GF-D8 (cell line): ENCODE measurements at regions not wholly inside any gene's neighbourhood (a gene's known extent, or its start where the extent isn't known, plus 50 kb on each side); places are given as distances from the start of the nearest gene placed in this dataset.

ENCODE experiments used
- DNase-seq: peaks from one replicate; lab custom pipeline; 2025; lab: John Stamatoyannopoulos, UW

DNA sequence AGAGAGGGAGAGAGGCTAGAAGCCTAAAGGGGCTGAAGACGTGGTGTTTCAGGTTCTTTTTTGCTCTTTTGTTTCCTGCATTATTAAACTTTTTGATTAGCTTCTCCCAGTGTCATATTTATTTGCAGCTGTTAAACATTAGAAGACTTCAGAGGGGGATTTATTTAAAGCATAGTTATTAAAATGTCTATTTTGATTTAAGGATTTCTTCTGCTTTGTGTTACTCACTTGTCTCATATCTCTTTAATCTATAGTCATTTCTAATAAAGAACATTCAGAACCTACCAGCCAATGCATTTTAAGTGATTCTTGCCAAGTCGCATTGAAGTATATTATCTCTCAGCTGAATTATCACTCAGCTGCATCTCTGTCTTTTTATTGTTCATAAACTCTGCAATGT lies 152.0 kb upstream of the DYRK2 start:
- no peak for DNase-seq

DNA sequence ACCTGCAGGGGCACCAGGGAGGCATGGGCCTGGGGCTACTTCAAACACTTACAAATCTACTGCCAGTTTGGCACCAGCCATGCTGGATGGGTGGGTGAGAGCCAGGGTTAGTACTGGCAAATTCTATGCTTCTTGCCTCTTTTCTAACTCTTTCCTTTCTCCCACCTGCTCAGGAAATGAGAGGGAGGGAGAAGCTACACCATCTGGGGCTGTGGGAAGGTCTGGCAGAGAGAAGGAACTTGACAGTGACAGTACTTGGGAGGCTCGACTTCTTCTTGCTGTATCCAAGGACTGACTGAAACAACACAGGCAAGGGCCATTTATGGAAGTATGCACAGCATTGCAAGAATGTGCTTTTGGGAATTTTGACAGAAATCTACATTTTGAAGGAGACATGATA lies 149.6 kb upstream of the DYRK2 start:
- DNase-seq, result no peak

DNA sequence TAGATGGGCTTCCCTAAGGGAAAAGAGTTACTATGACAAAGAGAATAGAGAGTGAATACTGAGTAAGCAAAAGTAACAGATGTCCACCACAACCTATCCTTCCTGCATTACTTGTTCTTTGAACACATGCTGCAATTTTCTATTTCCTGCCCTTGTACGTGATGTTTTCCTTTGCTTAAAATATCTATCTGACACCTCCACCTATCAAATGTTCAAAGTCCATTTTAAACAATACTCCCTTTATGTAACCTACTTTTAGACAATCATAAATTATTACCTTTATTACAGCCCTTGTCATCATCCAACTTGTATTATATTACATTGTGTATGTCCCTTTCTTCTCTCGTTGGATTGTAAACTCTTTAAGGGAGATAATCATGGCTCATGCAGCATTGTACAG lies 147.2 kb upstream of the DYRK2 start:
- DNase-seq, result no peak

DNA sequence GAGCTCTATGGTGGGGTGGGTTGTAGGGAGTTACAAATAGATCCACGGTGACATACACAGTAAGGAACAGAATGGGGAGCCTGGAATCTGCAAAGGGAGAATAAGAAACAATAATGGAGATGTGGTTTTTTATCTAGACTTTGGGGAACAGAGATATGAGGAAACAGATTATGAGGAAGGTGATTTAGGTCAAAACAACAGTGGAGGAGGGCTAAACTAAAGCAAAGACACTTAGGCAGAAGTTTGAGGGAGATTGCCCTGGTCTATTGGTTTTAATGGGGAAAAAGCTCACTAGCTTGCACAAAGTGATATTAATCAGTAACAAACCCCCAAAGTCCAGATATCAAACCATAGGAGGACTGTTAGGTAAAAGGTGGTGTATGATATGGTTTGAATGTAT lies 144.5 kb upstream of the DYRK2 start:
- no peak for DNase-seq

DNA sequence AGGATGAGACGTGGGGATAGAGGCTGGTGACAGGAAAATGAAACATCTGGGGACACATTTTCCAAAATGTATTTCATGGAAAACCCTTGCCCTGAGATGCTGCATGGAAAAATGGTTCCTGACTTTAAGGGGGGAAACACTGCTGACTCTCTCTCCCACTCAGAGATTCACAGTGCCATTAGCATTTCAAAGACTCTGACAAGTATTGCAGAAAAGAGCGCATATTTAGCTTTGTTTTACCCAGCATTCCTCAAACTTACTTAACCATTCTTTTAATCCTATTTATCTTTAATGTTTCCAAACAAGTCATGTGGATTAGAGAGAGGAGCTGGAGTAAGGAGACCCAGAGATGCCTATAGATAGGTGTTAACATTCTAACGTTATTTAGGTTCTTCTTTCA lies 141.8 kb upstream of the DYRK2 start:
- no peak for DNase-seq

DNA sequence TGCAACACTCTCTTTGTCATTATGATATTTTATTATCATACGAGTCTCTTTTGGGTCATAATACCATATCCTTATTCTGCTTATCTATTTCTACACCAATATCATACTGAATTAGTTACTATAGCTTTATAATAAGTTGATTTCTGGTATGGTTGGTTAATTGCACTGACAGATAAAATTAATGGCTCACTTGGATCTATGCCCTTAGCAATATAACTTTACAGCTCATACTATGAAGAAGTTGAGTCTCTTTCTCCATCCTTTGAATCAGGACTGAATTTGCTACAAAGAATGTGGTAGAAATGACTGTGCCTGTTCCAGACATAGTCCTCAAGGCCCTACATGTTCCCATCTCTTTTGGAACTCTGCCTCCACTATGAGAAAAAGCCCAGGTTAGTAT lies 139.7 kb upstream of the DYRK2 start:
- no peak for DNase-seq

DNA sequence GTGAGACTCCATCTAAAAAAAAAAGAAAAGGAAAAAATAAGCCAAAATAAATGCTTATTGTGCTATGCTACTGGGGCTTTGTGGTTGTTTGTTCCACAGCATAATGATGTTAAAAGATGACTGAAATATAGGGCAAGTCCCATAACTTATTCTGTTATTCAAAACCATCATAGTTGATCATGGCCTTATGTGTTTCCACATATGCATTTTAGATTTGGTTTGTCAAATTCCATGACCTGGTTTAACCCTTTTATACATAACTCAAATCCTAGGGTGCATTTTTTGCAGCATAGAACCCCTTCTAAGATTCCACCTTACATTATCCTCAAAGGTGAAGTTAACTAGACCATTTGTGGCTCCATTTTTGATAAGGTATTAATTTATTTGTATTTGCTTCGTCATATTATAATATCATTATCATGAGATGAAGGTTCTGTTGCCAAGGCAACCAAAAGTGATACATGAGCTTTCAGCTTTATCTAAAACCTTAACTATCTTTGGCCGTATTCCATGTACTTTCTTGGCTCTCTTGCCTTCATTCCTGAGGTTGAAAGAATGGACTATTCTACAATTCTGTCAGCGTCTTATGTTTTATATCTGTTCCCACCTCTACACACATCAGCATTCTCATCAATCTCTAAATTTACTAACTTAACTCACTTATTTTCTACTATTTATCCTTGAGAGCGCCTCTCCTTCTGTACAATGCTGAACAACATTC lies 138.7 kb upstream of the DYRK2 start:
- no peak for DNase-seq

DNA sequence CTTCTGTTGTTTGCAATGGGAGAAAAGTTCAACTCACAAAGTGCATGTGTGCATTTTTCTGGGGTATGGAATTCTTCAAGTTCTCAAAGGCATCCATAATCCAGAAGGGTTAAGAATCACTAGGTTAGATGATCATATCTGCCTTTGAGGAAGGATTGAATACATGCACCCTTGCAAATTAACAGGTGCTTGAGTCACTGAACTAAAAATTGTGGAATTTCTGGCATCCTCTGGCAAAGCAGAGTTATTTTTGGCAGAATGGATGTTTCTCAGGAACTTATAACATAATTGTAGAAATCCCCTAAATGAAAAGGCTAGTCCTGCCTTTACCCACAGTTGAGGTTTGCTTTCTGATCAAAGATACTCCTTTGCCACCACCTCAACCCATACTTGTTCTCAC lies 136.5 kb upstream of the DYRK2 start:
- no peak for DNase-seq

DNA sequence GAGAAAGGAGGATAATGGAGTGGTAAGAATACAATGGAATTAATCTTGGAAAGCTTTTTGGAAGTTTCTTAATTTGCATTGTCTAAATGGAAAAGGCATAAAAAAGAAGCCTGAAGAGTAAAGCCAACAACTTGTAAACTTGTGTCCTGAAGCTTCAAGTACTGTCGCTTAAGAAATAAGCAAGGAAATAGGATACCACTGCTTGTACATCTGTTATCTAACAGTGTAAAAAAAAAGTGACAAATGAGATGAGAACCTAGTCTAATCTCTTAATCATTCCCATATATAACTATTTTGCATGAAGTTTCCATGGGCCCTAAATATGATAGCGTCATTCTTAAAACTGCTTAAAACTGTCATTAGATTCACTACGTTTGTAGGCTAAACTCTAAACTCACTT lies 134.0 kb upstream of the DYRK2 start:
- no peak for DNase-seq

DNA sequence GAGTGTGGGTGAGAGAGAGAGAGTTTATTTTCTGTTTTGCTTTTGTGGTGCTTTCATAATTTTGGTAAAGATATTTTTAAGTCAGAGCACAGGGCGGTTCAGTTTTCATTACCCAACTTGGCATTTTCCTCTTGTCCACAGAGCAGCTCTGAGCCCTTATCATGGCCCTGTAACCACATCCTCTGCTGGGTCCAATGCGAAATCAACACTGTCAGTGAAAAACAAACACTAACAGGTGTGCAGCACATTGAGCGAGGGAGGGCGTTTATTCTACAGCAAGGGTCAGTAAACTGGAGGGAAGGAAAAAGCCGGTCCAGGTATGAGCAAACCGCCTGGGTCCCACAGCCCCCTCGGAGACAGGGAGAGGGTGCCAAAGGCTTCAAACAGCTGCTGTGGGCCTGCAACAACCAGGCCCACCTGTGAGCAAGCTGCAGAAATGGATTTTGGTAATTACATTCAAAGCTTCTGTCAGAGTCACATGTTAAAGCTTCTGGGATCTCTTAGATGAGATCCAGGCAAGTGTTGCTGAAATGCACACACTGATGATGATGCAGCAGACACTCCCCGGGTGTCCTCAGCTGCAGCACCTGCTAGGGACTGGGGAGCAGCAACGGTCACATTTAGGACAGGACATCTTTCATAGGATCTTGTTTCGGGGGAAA lies 132.7 kb upstream of the DYRK2 start:
- no peak for DNase-seq

DNA sequence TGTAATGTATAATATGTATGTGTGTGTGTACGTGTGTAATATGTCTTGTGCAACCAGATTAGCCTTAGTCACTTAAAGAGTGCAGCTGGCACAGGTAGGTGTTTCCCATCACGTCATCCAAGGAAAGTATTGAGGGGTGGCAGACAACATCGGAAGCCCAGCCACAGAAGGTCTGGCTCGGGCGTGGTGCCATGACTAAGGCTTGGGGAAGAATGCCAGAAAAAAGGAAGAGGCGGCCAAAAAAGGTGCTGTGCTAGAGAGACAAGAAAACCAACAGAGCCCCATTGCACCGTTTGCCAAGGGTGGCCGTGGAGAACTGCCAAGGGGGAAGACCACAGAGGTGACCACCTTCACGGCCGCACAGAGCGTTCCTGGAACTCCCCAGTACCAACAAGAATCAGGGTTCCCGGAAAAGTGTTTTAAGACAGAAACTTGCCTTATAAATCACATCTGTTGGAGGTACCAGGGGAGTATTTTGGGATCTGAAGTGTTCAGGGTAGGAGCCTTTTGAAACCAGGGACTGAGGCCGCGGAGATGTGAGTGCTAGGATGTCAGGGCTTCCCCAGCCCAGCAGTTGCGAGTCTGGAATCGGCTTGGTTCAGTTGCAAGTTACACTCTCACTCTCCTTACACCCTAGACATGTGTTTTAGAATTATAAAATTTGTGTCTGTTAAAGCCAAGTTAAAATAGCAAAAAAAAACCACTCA lies 131.2 kb upstream of the DYRK2 start:
- DNase-seq, result no peak

DNA sequence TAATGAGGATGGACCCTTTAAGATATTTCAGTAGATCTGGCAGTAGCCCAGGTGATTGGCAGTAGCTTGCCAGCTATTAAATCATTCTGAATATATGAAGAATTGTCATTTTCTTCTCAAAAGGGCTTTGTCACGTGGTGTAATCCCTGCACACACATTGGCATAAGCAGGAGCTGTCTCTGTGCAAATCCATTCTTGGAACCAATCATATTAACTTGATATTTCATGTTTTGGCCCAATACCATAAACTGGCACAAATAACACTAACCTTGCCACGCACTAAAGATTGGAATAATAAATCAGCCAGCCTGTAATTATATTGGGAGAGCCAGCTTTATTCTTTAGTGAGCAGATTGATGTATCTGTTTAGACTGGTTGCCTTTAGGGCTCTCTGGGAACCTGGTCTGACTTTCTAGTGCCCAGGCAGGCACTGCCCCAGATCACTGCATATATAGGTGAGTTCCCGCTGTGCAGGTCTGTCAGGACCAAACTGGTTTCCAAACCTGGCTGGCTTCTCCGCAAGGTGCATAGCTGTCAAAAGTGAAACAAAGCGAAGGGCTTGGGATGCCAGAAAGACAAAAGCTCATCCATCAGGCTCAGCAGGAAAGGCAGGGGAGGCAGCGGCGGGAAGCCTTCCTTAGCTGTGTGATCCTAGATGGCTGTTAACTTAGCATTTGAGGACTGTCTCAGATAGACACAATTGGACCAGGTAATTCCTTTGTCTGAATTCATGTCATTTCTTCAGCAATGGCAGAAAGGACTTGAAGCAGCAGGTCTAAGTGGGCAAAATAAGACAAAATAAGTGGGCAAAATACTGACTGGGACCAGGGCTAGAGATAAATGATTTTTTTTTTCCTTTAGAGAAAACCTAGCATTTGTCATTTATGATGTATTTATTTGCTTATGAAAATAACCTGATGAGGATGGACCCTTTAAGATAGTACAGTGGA lies 128.8 kb upstream of the DYRK2 start:
- no peak for DNase-seq

DNA sequence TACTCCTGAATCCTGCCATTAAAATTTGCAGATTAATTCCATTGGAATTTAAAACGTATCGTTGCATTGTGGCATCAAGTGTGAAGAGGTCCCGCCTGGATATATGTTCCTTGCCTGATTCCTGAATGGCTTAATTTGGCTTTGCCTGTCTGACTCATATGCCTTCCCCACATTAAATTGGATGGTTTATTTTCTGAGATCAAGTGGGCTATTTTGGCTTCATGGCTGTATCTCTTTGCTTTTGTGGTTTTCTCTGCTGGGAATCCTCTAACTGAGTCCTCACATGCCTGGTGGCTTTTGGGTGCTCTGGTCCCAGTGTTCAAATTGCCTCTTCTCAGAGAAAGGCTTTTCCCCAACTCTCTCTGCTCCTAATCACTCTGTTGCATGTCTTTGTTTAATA lies 127.9 kb upstream of the DYRK2 start:
- no peak for DNase-seq

DNA sequence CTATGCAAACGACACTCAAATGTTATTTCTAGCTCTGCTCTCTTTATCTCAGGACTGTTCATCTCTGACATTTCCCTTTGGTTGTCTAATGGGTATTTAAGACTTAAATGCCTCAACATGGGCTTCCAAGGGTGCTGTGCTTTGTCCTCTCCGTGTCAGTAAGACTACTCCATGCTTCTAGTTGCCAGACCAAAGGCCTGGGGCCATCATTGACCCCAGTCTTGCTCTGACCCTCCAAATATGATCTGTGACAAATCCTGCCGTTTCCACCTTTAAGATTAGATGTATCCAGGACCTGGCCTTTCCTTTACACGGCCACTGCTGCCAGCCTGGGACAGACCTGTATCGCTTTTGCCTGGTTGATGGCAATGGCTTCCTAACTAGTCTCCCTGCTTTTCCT lies 126.3 kb upstream of the DYRK2 start:
- no peak for DNase-seq

DNA sequence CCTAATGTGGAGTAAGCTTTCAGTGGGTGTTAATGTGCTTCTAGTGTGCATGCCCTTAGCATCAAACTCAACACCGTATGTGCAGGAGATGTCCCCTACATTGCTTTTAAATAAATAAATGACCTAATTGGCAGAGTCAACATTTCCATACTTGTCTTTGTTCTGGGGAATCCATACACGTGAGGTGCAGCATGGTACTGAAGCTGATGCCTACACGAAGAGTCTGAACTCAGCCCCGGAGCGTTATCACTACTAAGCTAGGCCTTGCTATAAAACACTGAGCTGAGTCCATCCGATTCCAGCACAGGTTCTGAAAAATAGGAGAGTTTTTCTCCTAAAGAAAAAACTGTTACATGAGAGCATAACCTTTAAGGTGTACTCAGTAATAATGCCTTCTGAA lies 125.0 kb upstream of the DYRK2 start:
- DNase-seq, result no peak

DNA sequence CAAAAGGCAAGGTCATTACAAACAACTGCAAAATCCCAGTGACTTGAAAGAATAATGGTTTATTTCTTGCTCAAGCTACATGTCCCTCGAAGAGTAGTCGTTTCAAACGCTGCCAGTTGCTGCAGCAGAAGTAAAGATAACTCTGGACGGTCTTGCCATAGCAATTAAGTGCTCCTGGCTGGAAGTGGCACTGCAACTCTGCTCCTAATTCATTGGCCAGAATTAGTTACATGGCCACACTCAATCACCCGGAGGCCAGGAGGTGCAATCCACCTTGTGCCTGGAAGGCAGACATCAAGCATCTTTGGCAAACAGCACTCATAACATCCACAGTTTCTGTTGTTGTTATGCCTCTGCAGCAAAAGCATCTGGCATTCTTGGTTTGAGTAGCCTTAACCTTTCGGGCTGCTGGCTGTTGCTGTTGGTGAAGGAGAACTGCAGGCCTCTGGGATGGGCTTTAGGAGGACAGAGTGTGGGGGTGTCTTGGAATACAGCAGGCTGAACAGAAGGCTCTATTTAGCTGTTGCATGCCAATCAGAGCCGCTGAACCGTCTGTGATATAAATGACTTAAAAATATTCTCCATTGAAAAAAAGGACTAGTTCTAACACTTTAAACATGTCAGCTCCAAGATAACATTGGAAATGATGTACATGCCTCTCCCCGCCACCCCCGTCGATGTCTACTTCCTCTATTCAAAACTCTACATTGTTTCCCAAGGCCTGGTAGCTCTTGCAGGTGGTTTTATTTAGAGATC lies 123.5 kb upstream of the DYRK2 start:
- no peak for DNase-seq

DNA sequence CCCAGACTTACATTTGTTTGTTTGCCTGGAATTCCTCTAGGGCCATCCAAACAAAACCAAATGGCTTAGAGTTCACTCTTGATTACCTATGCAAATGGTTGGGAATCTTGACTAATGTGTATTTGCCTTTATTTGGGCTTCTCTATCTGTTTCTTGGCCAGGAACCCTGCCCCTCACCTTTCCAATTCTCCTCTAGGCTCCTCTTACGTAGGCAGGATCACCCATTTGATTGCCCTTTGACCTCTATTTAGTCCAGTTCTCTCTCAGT lies 123.0 kb upstream of the DYRK2 start:
- DNase-seq, result no peak

DNA sequence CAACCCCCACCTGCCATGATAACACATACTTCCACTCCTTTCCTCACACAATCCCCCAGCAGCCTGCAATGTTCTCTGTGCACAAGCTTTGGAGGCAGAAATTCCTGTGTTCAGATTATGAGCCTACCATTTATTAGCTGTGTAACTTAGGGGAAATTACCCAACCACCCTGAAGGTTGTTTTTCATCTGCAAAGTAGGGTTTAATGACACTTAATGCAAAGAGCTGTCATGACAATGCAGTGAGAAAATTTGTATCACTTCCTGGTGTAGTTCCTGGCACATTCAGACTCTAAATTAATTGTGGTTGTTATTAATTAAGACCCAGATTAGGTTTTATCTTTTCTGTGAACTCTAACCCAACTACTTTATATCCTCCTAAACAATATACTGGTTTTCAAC lies 122.4 kb upstream of the DYRK2 start:
- DNase-seq, result no peak

DNA sequence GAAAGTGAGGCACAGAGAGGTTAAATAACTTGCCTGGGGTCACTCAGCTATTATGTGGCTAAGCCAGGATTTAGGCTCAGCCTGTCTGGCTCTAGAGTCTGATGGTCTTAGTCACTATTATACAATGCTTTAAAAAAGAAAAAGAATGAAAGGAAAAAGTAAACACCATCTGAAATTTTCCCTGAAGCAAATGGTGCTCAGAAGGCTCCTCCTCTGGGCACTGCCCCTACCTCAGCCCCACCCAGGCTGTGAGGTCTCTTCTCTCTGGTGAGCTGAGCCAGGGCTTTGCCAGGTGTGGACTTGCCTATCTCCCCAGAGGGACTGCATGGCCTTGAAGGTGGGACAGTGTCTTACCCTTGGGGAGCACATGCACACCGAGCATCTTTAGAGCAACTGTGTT lies 117.5 kb upstream of the DYRK2 start:
- no peak for DNase-seq

DNA sequence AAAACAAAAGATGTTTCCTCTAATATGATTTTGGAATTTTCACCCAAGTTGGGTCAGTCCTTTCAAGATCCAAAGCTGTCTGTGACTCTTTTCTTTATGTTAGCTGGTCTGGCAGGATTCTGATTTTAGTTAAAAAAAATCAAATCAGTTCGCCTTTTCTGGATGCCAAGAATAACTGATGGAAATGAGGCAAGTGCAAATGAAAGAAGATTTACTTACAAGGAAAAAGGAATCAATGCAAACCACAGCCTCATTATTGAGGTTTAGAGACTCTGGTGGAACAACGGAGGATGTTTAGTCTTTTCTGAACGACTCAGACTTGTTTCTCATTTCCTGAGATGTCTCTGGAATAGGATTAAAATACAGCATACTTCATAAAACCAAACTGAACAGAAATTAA lies 117.0 kb upstream of the DYRK2 start:
- DNase-seq, result no peak

DNA sequence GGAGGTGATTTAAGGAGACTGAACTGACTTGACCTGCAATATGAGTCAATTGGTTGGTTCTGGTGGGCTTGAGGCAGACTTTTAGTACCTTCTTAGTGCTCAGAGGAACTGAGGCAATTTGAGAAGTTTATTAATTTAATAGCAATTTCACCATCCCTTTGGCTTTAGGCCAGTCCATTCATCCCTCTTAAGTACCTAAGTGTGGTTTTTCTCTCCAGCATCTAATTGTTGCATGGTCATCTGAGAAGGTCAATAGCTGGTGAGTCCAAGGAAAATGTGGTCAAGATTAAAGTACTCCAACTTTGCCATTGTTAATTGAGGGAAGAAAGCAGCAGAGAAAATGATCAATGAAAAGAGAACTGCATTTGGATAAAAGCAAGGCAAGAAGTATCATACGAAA lies 115.4 kb upstream of the DYRK2 start:
- no peak for DNase-seq

DNA sequence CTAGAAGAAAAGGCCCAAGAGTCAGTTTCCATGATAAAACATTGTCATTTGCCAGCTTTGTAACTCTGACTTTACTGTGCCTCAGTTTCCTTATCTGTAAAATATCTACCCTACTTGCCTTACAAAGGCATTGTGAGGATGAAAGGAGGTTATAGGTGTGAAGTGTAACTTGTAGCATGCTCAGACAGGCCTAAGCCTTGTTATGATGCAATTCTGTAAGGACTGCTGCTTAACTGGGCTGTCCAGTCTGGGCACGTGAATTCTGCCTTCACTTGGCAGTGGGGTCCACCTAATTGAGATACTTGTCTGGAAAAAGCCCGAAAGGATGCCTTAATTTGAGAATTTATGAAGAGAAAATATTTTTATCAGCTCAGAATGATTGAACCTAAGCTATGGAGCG lies 114.5 kb upstream of the DYRK2 start:
- DNase-seq, result no peak
